Ureter (tissue), 1 donor: ENCODE measurements at regions not wholly inside any gene's neighbourhood (a gene's known extent, or its start where the extent isn't known, plus 50 kb on each side); places are given as distances from the start of the nearest gene placed in this dataset.

Source experiments
- DNase-seq: peaks from one replicate; pipeline ENCODE4 v3.0.0-alpha.2; 2020; ENCODE audit warnings: low spot score
- donor health status: DM: yes; HTN: yes; CAD: no.

- no peak for DNase-seq
These were observed 307.7 kb downstream of the ARPP21 start for GRCh38 chr3:35946854-35947515.

GRCh38 chr3:35950021-35950420 lies 310.7 kb downstream of the ARPP21 start:
- DNase-seq, result no peak

- DNase-seq, result no peak
These were observed 315.1 kb downstream of the ARPP21 start for GRCh38 chr3:35954413-35954812.

- DNase-seq, result no peak
These were observed 326.6 kb downstream of the ARPP21 start for GRCh38 chr3:35965908-35966307.

GRCh38 chr3:35966629-35967464 lies 327.5 kb downstream of the ARPP21 start:
- no peak for DNase-seq

GRCh38 chr3:35968043-35968622 lies 328.8 kb downstream of the ARPP21 start:
- DNase-seq, result no peak

- DNase-seq, result no peak
These were observed 330.1 kb downstream of the ARPP21 start for GRCh38 chr3:35969406-35969805.

GRCh38 chr3:35970793-35971192 lies 331.5 kb downstream of the ARPP21 start:
- DNase-seq, result no peak

GRCh38 chr3:35971686-35972085 lies 332.4 kb downstream of the ARPP21 start:
- no peak for DNase-seq

- DNase-seq, result no peak
These were observed 335.5 kb downstream of the ARPP21 start for GRCh38 chr3:35974872-35975271.

- no peak for DNase-seq
These were observed 346.8 kb downstream of the ARPP21 start for GRCh38 chr3:35986161-35986560.

GRCh38 chr3:35987386-35987785 lies 348.1 kb downstream of the ARPP21 start:
- no peak for DNase-seq

GRCh38 chr3:35992041-35992440 lies 352.7 kb downstream of the ARPP21 start:
- DNase-seq, result no peak

- no peak for DNase-seq
These were observed 368.5 kb upstream of the STAC start for GRCh38 chr3:36011791-36012190.

- DNase-seq, result no peak
These were observed 366.9 kb upstream of the STAC start for GRCh38 chr3:36013425-36013824.

- DNase-seq, result no peak
These were observed 355.1 kb upstream of the STAC start for GRCh38 chr3:36025232-36025631.

- DNase-seq, result no peak
These were observed 347.9 kb upstream of the STAC start for GRCh38 chr3:36032180-36033047.

- no peak for DNase-seq
These were observed 321.8 kb upstream of the STAC start for GRCh38 chr3:36058404-36059030.

- DNase-seq, result no peak
These were observed 319.4 kb upstream of the STAC start for GRCh38 chr3:36060950-36061349.

GRCh38 chr3:36063992-36064391 lies 316.3 kb upstream of the STAC start:
- no peak for DNase-seq

GRCh38 chr3:36065321-36065720 lies 315.0 kb upstream of the STAC start:
- no peak for DNase-seq

GRCh38 chr3:36075491-36075890 lies 304.8 kb upstream of the STAC start:
- no peak for DNase-seq
